GM12878 (cell line): ENCODE measurements at regions not wholly inside any gene's neighbourhood (a gene's known extent, or its start where the extent isn't known, plus 50 kb on each side); places are given as distances from the start of the nearest gene placed in this dataset.

Experiments
- ATAC-seq: fragments of 200-7000 bp; cut with Tn5 transposase; 3 replicates; pipeline ENCODE4 v1.9.1; 2020; ENCODE audit warnings: mild to moderate bottlenecking, moderate library complexity
- BruUV-seq: library from RNA; stranded (reverse); fragments of 400-500 nt; replicated peaks from 2 replicates; lab custom pipeline; 2021; lab: Mats Ljungman, UMichigan
- CTCF ChIA-PET: fragments of 300-600 bp; sonication (Branson Sonifier 250); formaldehyde crosslinking; extraction: SDS; loops from one replicate; lab custom pipeline; 2021; ENCODE audit warnings: inconsistent platforms; lab: Yijun Ruan, JAX
- POLR2A ChIA-PET: fragments of 350-600 bp; formaldehyde crosslinking; extraction: SDS; loops from one replicate; lab custom pipeline; 2021; ENCODE audit warnings: inconsistent platforms; lab: Charles Lee
- RAD21 ChIA-PET: fragments of 300-600 bp; sonication (Branson Sonifier 250); formaldehyde crosslinking; loops from one replicate; lab custom pipeline; 2023; ENCODE audit warnings: antibody characterized with exemption; ENCODE audit not compliant: unreplicated experiment; lab: Charles Lee
- SMC1A ChIA-PET: fragments of 300-600 bp; sonication (Branson Sonifier 250); formaldehyde crosslinking; loops from one replicate; lab custom pipeline; 2023; ENCODE audit not compliant: unreplicated experiment, uncharacterized antibody; lab: Charles Lee
- DNase-seq: peaks from one replicate; pipeline ENCODE4 v3.0.0-alpha.2; 2011; ENCODE audit warnings: low read depth, low spot score
- FAIRE-seq: peaks from 3 replicates; lab custom pipeline; 2011; peaks lifted over from hg19 to GRCh38; lab: Jason Lieb, UNC
- H2AFZ ChIP-seq: 2 replicates; pipeline ENCODE4 v1.6.0; 2011; ENCODE audit warnings: low read depth, low read length, control low read depth; ENCODE audit not compliant: control insufficient read depth
- H3K27ac ChIP-seq: 2 replicates; pipeline ENCODE4 v1.5.1; 2011; ENCODE audit warnings: control low read depth; ENCODE audit not compliant: control insufficient read depth, insufficient read depth
- H3K27me3 ChIP-seq, 2 experiments: replicated peaks in 1 of 2; 2 replicates each; pipeline versions ENCODE4 v1.6.0 to v1.6.1; 2011; ENCODE audit warnings: low read length in 1 of 2; ENCODE audit not compliant: control insufficient read depth in 2 of 2, insufficient read depth in 2 of 2
- H3K36me3 ChIP-seq, 2 experiments: 2 replicates each; pipeline ENCODE4 v1.5.1; 2011; ENCODE audit warnings: low read length in 1 of 2; ENCODE audit not compliant: control insufficient read depth in 2 of 2, insufficient read depth in 2 of 2
- H3K4me1 ChIP-seq: 2 replicates; pipeline ENCODE4 v1.6.1; 2011; ENCODE audit warnings: mild to moderate bottlenecking, low read length, moderate library complexity, mixed read lengths; ENCODE audit not compliant: control insufficient read depth, insufficient read depth
- H3K4me2 ChIP-seq: 2 replicates; pipeline ENCODE4 v1.6.0; 2011; ENCODE audit warnings: control low read depth; ENCODE audit not compliant: control insufficient read depth, insufficient read depth
- H3K4me3 ChIP-seq: fragments of 200-600 bp; sonication (generic); 2 replicates; pipeline ENCODE4 v1.5.1; 2016
- H3K79me2 ChIP-seq: 2 replicates; pipeline ENCODE4 v1.6.0; 2011; ENCODE audit warnings: low read length; ENCODE audit not compliant: control insufficient read depth, insufficient read depth
- H3K9ac ChIP-seq: 2 replicates; pipeline ENCODE4 v1.8.0; 2011; ENCODE audit warnings: low read length, control low read depth, mixed read lengths; ENCODE audit not compliant: control insufficient read depth, insufficient read depth
- H3K9me3 ChIP-seq: replicated peaks from 3 replicates; pipeline ENCODE4 v1.5.1; 2011; ENCODE audit warnings: mild to moderate bottlenecking, low read length; ENCODE audit not compliant: control insufficient read depth, insufficient read depth
- H4K20me1 ChIP-seq: 2 replicates; pipeline ENCODE4 v1.6.0; 2011; ENCODE audit not compliant: control insufficient read depth, insufficient read depth
- ETV6 ChIP-seq, 2 experiments: fragments of 450-650 bp in 1 of 2; IDR thresholded peaks in 1 of 2; conservative IDR thresholded peaks in 1 of 2; 2 replicates each; pipeline ENCODE4 v1.6.1; 2014; ENCODE audit warnings: antibody characterized with exemption in 1 of 2, borderline replicate concordance in 1 of 2, low read depth in 1 of 2, mild to moderate bottlenecking in 1 of 2, moderate library complexity in 1 of 2
- HSF1 ChIP-seq: fragments of 150-350 bp; IDR thresholded peaks from 2 replicates; pipeline ENCODE4 v1.6.1; 2014; ENCODE audit warnings: mild to moderate bottlenecking, low read depth, low read length
- POU2F2 ChIP-seq: IDR thresholded peaks from 3 replicates; pipeline ENCODE4 v1.6.1; 2011; ENCODE audit warnings: low read depth, mild to moderate bottlenecking, low read length, borderline replicate concordance
- SMARCA5 ChIP-seq: fragments of 450-650 bp; IDR thresholded peaks from 2 replicates; pipeline ENCODE4 v1.6.1; 2017; ENCODE audit warnings: mild to moderate bottlenecking
- SP1 ChIP-seq: IDR thresholded peaks from one replicate; pipeline ENCODE4 v1.6.1; 2011; ENCODE audit warnings: low read depth, low read length
- ZNF217 ChIP-seq: fragments of 450-650 bp; IDR thresholded peaks from 2 replicates; pipeline ENCODE4 v1.6.1; 2017; ENCODE audit warnings: antibody characterized with exemption, mild to moderate bottlenecking
- WGBS: methylation state at CpG from one replicate; pipeline ENCODE4 v1.1.6; 2016; ENCODE audit warnings: low lambda C conversion rate; ENCODE audit not compliant: insufficient replicate concordance, insufficient coverage; ENCODE audit errors: missing lambda C conversion rate; 5-methylcytosine and 5-hydroxymethylcytosine counted together
- in situ Hi-C: fragments of 300-500 bp; cut with MboI; formaldehyde crosslinking; loops from 9 replicates; pipeline ENCODE4 v1.14.3; 2018; ENCODE audit warnings: mixed read lengths
- intact Hi-C: fragments of 100-400 bp; cut with micrococcal nuclease; formaldehyde crosslinking; loops from one replicate; pipeline ENCODE4 v1.14.2; 2022; ENCODE audit not compliant: unreplicated experiment

DNA sequence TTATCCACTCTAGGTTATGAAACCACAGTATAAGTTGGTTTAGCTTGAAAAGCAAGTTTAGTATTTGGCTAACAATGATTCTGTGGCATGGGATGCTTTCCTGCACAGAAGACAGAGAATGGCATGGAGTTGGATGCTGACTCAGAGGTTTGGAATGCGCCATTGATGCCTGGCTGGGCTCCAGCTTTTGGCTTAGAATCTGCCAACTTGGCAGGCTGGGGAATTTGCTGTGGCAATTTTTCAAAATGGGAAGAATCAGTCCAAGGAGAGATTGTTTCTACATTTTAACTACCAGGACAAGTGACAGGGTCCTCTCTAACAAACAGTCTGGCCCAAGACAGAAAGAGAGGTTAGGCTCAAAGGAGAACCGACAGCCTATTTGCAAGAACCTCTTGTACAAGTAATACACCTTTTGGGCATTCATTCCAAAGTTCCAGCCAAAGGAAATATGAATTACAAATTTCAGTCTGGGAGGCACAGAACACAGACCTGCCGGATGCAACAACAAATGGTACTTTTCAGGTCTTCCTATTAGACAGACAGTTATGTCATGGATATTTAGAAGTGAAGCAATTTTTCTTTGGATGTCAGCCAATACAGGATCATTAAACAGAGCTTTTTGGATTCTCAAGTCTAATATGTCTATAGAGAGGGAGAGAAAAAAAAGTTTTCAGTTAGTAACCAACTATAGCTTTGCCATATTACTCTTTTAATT, 1027.7 kb downstream of the TMEM182 start:
- no peaks in the 10 kb centered on the region for H3K27me3 ChIP-seq
- no peak overlapping the region for H3K27ac ChIP-seq
- FAIRE-seq (no peak), DNase-seq (no peak), ATAC-seq (no peak)
- no peaks in the 10 kb centered on the region for H3K79me2 ChIP-seq
- in situ Hi-C loops (no loop called here), intact Hi-C loops (no loop called here)
- no TSS peak for BruUV-seq
- WGBS, result 0% methylated on average over 3 of the region's 3 CpGs
- CTCF ChIA-PET, result interaction anchor here (0.8 kb wide), 1 partner anchor 359 kb away, joined by 3 read pairs; no protein-coding TSS in a partner anchor
- H3K36me3 ChIP-seq, result no peaks in the 10 kb centered on the region
- H3K4me2 ChIP-seq, result no peak overlapping the region
- RAD21 ChIA-PET, result no interaction called here
- H4K20me1 ChIP-seq, result no peaks in the 10 kb centered on the region
- H3K9ac ChIP-seq, result no peak overlapping the region
- H3K4me1 ChIP-seq, result no peaks in the 10 kb centered on the region
- TF ChIP-seq HSF1, result no peak
- no peak for TF ChIP-seq ETV6 (conservative IDR thresholded peaks at IDR 0.05 in 1 of 2, IDR thresholded peaks at IDR 0.05 in 1 of 2; ENCODE audit: borderline replicate concordance in 1 of 2, low read depth in 1 of 2)
- no peak for TF ChIP-seq SMARCA5
- no peak for TF ChIP-seq ZNF217
- no peak for TF ChIP-seq POU2F2
- no peak for TF ChIP-seq SP1
- no peaks in the 10 kb centered on the region for H3K9me3 ChIP-seq
- H2AFZ ChIP-seq, result no peak overlapping the region
- POLR2A ChIA-PET, result no interaction called here
- no peak overlapping the region for H3K4me3 ChIP-seq
- SMC1A ChIA-PET, result no interaction called here
